RWPE2 (cell line): ENCODE measurements at regions not wholly inside any gene's neighbourhood (a gene's known extent, or its start where the extent isn't known, plus 50 kb on each side); places are given as distances from the start of the nearest gene placed in this dataset.

ENCODE experiments used
- ATAC-seq: fragments of 200-7000 bp; cut with Tn5 transposase; 3 replicates; pipeline ENCODE4 v1.9.1; 2021; ENCODE audit warnings: low read depth
- DNase-seq: peaks from one replicate; pipeline ENCODE4 v3.0.0-alpha.2; 2020; ENCODE audit warnings: low spot score
- H3K27ac ChIP-seq: fragments of 450-650 bp; 2 replicates; pipeline ENCODE4 v1.5.1; 2017; ENCODE audit warnings: mild to moderate bottlenecking; ENCODE audit not compliant: poor library complexity, severe bottlenecking
- H3K27me3 ChIP-seq: fragments of 250-450 bp; sonication (Bioruptor Pico); 2 replicates; pipeline ENCODE4 v1.5.1; 2021; ENCODE audit warnings: mild to moderate bottlenecking, moderate library complexity; ENCODE audit not compliant: insufficient read depth, poor library complexity, severe bottlenecking
- H3K36me3 ChIP-seq: fragments of 250-450 bp; sonication (Bioruptor Pico); 2 replicates; pipeline ENCODE4 v1.5.1; 2020; ENCODE audit warnings: low read depth, mild to moderate bottlenecking, moderate library complexity
- H3K4me1 ChIP-seq: fragments of 250-450 bp; sonication (Bioruptor Pico); 2 replicates; pipeline ENCODE4 v1.5.1; 2021; ENCODE audit warnings: mild to moderate bottlenecking, moderate library complexity; ENCODE audit not compliant: insufficient read depth, poor library complexity, severe bottlenecking
- H3K4me3 ChIP-seq: fragments of 250-450 bp; sonication (Bioruptor Pico); 2 replicates; pipeline ENCODE4 v1.5.1; 2021; ENCODE audit warnings: mild to moderate bottlenecking, moderate library complexity; ENCODE audit not compliant: severe bottlenecking
- H3K9me3 ChIP-seq: fragments of 250-450 bp; sonication (Bioruptor Pico); 2 replicates; pipeline ENCODE4 v1.5.1; 2021; ENCODE audit warnings: mild to moderate bottlenecking, moderate library complexity; ENCODE audit not compliant: severe bottlenecking
- CTCF ChIP-seq: fragments of 450-650 bp; IDR thresholded peaks from one replicate; pipeline ENCODE4 v1.5.1; 2017; ENCODE audit warnings: mild to moderate bottlenecking, moderate library complexity; ENCODE audit not compliant: poor library complexity, severe bottlenecking

- TF ChIP-seq CTCF: no peak
- DNase-seq (no peak), ATAC-seq (no peak)
- Histone ChIP-seq H3K27me3 (no peaks in the 10 kb centered on the region), H3K9me3 (no peaks in the 10 kb centered on the region), H3K27ac (no peak overlapping the region), H3K36me3 (no peaks in the 10 kb centered on the region), H3K4me1 (peaks cover 22% of the 10 kb centered on the region), H3K4me3 (no peak overlapping the region)
These were observed 309.3 kb downstream of the HDGFL1 start for GRCh38 chr6:22878706-22879105.

- H3K4me3 ChIP-seq: no peak overlapping the region
- no peaks in the 10 kb centered on the region for H3K27me3 ChIP-seq
- H3K4me1 ChIP-seq: peaks cover 22% of the 10 kb centered on the region
- H3K9me3 ChIP-seq: no peaks in the 10 kb centered on the region
- peak overlapping the region; percentile 91 for H3K27ac ChIP-seq
- DNase-seq (no peak), ATAC-seq (peak; percentile 100)
- H3K36me3 ChIP-seq: no peaks in the 10 kb centered on the region
- no peak for TF ChIP-seq CTCF
These were observed 311.5 kb downstream of the HDGFL1 start for GRCh38 chr6:22880686-22881433.

GRCh38 chr6:22882581-22882980 lies 313.2 kb downstream of the HDGFL1 start:
- H3K4me1 ChIP-seq: peaks cover 23% of the 10 kb centered on the region
- DNase-seq (no peak), ATAC-seq (no peak)
- no peaks in the 10 kb centered on the region for H3K27me3 ChIP-seq
- no peaks in the 10 kb centered on the region for H3K36me3 ChIP-seq
- no peak for TF ChIP-seq CTCF
- H3K9me3 ChIP-seq: no peaks in the 10 kb centered on the region
- H3K27ac ChIP-seq: peak overlapping the region; percentile 91
- no peak overlapping the region for H3K4me3 ChIP-seq

- Histone ChIP-seq H3K9me3 (no peaks in the 10 kb centered on the region), H3K4me3 (no peak overlapping the region), H3K4me1 (peaks cover 29% of the 10 kb centered on the region), H3K27me3 (no peaks in the 10 kb centered on the region), H3K36me3 (no peaks in the 10 kb centered on the region), H3K27ac (no peak overlapping the region)
- no peak for TF ChIP-seq CTCF
- ATAC-seq: no peak
- DNase-seq: no peak
These were observed 313.8 kb downstream of the HDGFL1 start for GRCh38 chr6:22883061-22883717.

GRCh38 chr6:22884456-22884855 lies 315.1 kb downstream of the HDGFL1 start:
- TF ChIP-seq CTCF: no peak
- no peak for DNase-seq
- Histone ChIP-seq H3K4me3 (no peak overlapping the region), H3K9me3 (no peaks in the 10 kb centered on the region), H3K4me1 (peaks cover 39% of the 10 kb centered on the region), H3K27me3 (no peaks in the 10 kb centered on the region), H3K36me3 (no peaks in the 10 kb centered on the region), H3K27ac (no peak overlapping the region)
- ATAC-seq: no peak
